ENCODE measurements at regions not wholly inside any gene's neighbourhood (a gene's known extent, or its start where the extent isn't known, plus 50 kb on each side); places are given as distances from the start of the nearest gene placed in this dataset.
"Not testable (repeated sequence)": the region's sequence is repeated elsewhere in the genome, so short reads cannot be mapped to it uniquely, and the experiment has no call there.

DNA sequence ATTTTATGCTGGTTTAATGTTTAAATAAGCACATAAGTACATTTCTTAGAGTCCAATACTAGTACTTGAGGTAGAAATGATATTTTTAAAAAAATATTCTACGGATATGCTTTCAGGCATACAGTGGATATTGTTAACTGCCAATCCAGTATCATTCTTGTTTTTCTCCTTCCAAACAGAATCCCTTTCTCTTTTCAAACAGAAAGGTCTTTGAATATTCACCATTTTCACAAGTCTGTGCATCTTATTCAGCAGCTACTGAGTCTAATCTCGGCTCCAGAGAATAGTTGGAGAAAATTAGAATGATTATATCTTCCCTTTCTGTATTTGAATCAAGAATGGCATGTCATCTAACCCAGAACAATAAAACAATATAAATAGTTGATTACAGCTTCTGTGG, 174.5 kb downstream of the GOLGA6L6 start:
- no peak overlapping the region for H3K9ac ChIP-seq
- H2AFZ ChIP-seq, result no peak overlapping the region
- no peaks in the 10 kb centered on the region for H3K27me3 ChIP-seq (ENCODE audit: control insufficient read depth, insufficient read depth, low read length)
- no peaks in the 10 kb centered on the region for H3K79me2 ChIP-seq
- H3K4me3 ChIP-seq (ENCODE audit: low read depth, low read length), result no peak overlapping the region
- H3K27ac ChIP-seq, result no peak overlapping the region
- no peaks in the 10 kb centered on the region for H3K36me3 ChIP-seq (ENCODE audit: control insufficient read depth, insufficient read depth, low read length)
- H3K4me1 ChIP-seq, result no peaks in the 10 kb centered on the region
- H3K9me3 ChIP-seq (ENCODE audit: control insufficient read depth, low read length), result no peaks in the 10 kb centered on the region
- TF ChIP-seq, protein P1, sequence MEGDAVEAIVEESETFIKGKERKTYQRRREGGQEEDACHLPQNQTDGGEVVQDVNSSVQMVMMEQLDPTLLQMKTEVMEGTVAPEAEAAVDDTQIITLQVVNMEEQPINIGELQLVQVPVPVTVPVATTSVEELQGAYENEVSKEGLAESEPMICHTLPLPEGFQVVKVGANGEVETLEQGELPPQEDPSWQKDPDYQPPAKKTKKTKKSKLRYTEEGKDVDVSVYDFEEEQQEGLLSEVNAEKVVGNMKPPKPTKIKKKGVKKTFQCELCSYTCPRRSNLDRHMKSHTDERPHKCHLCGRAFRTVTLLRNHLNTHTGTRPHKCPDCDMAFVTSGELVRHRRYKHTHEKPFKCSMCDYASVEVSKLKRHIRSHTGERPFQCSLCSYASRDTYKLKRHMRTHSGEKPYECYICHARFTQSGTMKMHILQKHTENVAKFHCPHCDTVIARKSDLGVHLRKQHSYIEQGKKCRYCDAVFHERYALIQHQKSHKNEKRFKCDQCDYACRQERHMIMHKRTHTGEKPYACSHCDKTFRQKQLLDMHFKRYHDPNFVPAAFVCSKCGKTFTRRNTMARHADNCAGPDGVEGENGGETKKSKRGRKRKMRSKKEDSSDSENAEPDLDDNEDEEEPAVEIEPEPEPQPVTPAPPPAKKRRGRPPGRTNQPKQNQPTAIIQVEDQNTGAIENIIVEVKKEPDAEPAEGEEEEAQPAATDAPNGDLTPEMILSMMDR (IDR thresholded peaks at IDR 0.05), result no peak
- no peak overlapping the region for H3K4me2 ChIP-seq (ENCODE audit: low read length)

DNA sequence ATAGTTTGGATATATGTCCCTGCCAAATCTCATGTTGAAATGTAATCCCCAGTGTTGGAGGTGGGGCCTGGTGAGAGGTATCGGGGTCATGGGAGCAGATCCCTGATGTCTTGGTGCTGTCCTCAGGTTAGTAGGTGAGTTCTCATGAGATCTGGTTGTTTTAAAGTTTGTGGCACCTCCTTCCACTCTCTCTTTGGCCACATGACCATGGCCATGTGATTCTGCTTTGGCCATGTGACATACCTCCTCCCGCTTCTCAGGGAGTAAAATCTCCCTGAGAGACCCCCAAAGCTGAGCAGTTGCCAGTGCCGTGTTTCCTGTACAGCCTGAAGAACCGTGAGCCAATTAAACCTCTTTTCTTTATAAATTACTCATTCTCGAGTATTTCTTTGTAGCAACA, 178.0 kb downstream of the GOLGA6L6 start:
- not testable (repeated sequence) for H3K27ac ChIP-seq; H3K27me3 ChIP-seq (ENCODE audit: control insufficient read depth, insufficient read depth, low read length); H3K4me3 ChIP-seq (ENCODE audit: low read depth, low read length); H2AFZ ChIP-seq; H3K9me3 ChIP-seq (ENCODE audit: control insufficient read depth, low read length); H3K4me2 ChIP-seq (ENCODE audit: low read length); H3K36me3 ChIP-seq (ENCODE audit: control insufficient read depth, insufficient read depth, low read length); H3K4me1 ChIP-seq; H3K9ac ChIP-seq; H3K79me2 ChIP-seq

DNA sequence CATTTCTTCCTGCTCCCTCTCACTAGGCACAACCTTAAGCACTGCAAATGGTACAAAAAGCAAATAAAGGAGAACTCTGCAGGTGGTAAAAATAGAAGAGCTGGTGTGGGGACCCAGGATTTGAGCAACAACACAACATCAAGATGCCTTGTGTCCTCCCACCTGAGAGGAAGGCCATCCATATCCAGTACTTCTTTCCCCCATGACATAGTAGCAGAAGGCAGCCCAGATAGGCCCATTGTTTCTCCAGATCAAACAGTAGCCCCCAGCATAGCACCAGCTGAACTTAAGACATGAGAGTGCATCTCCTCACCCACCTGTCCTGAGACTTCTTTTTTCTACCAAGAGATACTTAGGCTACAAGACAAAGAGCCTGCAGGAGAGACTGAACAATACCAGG, 180.5 kb downstream of the GOLGA6L6 start:
- H3K4me3 ChIP-seq (ENCODE audit: low read depth, low read length), result no peak overlapping the region
- no peak overlapping the region for H3K4me2 ChIP-seq (ENCODE audit: low read length)
- no peak overlapping the region for H2AFZ ChIP-seq
- no peaks in the 10 kb centered on the region for H3K36me3 ChIP-seq (ENCODE audit: control insufficient read depth, insufficient read depth, low read length)
- no peaks in the 10 kb centered on the region for H3K9me3 ChIP-seq (ENCODE audit: control insufficient read depth, low read length)
- H3K27ac ChIP-seq, result no peak overlapping the region
- TF ChIP-seq, protein P1 (IDR thresholded peaks at IDR 0.05), result no peak
- no peaks in the 10 kb centered on the region for H3K79me2 ChIP-seq
- no peaks in the 10 kb centered on the region for H3K4me1 ChIP-seq
- H3K9ac ChIP-seq, result no peak overlapping the region
- H3K27me3 ChIP-seq (ENCODE audit: control insufficient read depth, insufficient read depth, low read length), result no peaks in the 10 kb centered on the region

DNA sequence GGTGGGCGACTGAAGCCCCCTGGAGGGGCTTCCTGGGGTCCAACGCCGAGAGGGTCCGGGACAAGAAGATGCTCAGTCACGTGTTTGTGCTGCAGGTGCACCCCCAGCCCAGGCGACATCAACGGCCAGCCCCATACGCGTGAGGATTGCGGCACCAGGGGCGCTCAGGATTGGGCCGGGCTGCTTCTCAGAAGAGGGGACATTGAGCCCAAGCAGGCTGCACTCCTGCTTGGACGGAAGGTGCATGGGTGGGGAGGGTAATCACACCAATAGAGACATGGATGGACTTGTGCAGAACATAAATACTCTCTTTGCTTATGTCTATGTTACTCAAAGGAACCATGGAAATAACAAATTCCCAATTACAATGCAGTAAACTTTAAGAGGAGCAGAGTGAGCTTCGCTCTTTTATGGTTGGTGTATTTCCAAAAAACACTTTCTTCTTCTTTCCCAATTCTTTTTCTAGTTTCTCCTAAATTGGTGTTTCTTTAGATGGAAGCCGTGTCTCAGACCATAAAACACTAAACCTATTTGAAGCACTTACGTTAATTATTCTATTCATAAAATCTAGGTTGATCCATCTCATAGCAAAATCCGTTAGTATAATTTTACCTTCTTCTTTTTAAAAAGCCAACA, 182.7 kb downstream of the GOLGA6L6 start:
- no peaks in the 10 kb centered on the region for H3K4me1 ChIP-seq
- H3K4me2 ChIP-seq (ENCODE audit: low read length), result no peak overlapping the region
- no peak overlapping the region for H2AFZ ChIP-seq
- H3K79me2 ChIP-seq, result no peaks in the 10 kb centered on the region
- H3K4me3 ChIP-seq (ENCODE audit: low read depth, low read length), result no peak overlapping the region
- H3K9me3 ChIP-seq (ENCODE audit: control insufficient read depth, low read length), result no peaks in the 10 kb centered on the region
- TF ChIP-seq, protein P1 (IDR thresholded peaks at IDR 0.05), result no peak
- H3K9ac ChIP-seq, result no peak overlapping the region
- no peaks in the 10 kb centered on the region for H3K36me3 ChIP-seq (ENCODE audit: control insufficient read depth, insufficient read depth, low read length)
- H3K27me3 ChIP-seq (ENCODE audit: control insufficient read depth, insufficient read depth, low read length), result no peaks in the 10 kb centered on the region
- no peak overlapping the region for H3K27ac ChIP-seq

DNA sequence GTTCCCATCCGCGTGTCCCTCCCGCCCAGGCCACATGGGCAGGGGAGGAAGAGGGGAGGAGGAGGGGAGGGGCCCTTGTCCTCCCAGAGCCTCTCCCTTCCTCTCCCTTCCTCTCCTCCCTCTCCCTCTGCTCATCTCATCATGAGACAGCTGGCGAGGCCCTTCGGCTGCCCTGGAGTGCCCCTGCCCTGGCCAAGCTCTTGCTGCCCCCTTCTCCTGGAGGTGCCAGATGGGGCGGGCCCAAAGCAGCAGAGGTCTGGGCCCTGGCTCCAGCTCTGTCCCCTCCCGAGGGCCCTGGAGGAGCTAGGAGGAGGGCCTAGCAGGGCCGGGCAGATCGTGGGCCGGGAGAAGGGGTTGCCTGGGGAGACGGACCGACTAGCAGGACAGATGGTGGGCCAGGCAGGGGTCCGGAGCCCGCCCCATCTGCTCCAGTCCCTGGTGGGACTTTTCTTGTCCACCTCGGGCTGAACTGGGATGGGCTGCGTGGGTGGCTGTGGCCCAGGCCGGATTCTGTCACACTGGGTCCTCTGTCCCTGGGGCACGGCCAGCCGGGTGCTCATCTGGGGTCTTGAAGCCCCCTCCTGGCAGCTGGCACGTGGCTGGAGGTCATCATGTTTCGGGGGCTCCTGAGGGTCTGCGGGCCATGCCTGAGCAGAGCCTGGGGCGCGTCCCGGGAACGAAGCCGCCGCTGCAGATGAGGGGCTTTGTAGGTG, 183.4 kb downstream of the GOLGA6L6 start:
- TF ChIP-seq, protein P1 (IDR thresholded peaks at IDR 0.05), result no peak
- Histone ChIP-seq H3K9ac (no peak overlapping the region), H3K79me2 (no peaks in the 10 kb centered on the region), H3K27ac (no peak overlapping the region), H3K4me1 (no peaks in the 10 kb centered on the region), H2AFZ (no peak overlapping the region), H3K27me3 (ENCODE audit: control insufficient read depth, insufficient read depth, low read length) (no peaks in the 10 kb centered on the region), H3K9me3 (ENCODE audit: control insufficient read depth, low read length) (no peaks in the 10 kb centered on the region), H3K4me2 (ENCODE audit: low read length) (no peak overlapping the region), H3K4me3 (ENCODE audit: low read depth, low read length) (no peak overlapping the region), H3K36me3 (ENCODE audit: control insufficient read depth, insufficient read depth, low read length) (no peaks in the 10 kb centered on the region)
